HG03097 (cell line): ENCODE measurements at regions not wholly inside any gene's neighbourhood (a gene's known extent, or its start where the extent isn't known, plus 50 kb on each side); places are given as distances from the start of the nearest gene placed in this dataset.
"Not testable (repeated sequence)": the region's sequence is repeated elsewhere in the genome, so short reads cannot be mapped to it uniquely, and the experiment has no call there.

Experiments used
- ATAC-seq: cut with Tn5 transposase; IDR thresholded peaks from one replicate; pipeline ENCODE4 v1.9.1; 2021; ENCODE audit not compliant: unreplicated experiment, low FRiP score

- ATAC-seq = no peak
These were observed 99.0 kb upstream of the TNFSF11 start for GRCh38 chr13:42474954-42475353.

DNA sequence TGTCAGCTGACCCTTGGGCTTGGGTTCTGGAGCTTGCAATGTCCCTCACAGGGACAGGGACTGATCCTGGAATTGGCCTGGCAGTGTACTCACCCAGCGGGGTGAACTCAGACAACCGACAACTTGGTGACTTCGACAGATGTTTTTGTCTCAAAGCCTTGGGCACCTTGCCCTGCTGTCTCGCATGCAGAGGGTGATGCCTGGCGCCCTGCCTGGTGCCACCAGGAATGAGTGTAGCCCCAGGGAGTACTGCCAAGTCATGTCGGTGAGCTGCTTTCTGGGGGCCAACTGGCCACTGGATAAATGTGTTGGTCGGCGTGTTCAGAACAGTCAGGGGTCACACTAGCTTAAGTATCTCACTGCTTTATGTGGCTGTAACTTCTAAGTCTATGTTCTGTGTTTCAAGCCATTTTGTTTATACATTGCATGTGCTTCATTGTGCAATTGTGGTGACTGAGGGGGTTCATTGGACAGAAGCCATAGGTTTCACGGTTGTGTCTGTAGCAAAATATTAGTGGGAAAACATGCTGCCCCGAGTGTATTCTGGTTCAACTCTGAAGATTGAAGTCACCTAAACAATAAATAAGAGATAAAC, 96.3 kb upstream of the TNFSF11 start:
- no peak for ATAC-seq

DNA sequence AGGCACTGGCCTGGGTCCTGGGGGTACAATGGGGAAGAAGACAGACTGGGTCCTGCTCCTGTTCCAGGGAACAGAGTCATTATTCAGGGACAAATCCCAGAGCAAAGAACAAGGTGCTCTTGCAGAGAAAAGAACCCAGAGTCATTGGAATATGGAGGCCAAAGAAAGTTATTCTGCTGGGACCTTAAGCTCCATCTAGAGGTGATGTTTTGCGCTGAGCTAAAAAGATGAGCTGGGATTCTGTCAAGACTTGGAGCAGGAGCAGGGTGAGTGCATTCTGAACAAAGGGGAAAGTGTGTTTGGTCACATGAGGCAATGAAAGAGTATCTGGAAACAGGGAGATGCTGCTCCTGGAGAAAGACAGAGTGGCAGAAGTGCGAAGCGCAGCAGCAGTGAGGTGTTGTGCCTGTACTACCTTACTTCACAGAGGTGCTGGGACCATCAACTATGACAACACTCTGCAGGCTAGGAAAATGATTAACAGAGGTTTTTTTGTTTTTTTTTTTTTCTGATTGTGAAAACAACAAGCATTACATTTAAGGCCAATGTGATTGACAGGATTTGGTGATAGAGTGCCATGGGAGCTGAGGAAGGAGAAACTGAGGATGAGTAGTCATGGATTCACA, 95.3 kb upstream of the TNFSF11 start:
- ATAC-seq = no peak

GRCh38 chr13:42484386-42484785, 89.6 kb upstream of the TNFSF11 start:
- no peak for ATAC-seq

GRCh38 chr13:42485272-42485671, 88.7 kb upstream of the TNFSF11 start:
- no peak for ATAC-seq

DNA sequence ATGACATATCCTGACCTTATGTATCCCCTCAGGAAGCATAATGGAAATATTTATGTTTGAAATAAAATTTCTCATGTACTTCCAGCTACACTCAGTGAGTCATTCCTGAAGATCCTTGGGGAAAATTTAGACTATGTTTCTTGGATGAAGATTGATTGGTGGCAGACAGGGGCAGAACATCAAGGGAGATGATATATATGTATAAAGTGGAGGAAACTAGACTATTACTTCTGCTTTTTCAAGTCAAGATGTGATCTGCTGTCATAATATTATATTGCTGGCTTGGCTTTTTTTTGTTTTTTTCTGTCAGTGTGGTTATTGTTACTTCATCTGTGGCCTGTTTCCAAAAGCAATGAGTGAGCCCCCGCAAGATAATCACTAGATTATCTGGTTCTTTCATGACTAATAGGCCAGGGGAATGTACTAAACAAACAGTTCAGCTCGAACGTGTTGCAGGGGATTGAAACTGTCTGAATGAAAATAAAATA, 87.2 kb upstream of the TNFSF11 start:
- ATAC-seq = no peak

DNA sequence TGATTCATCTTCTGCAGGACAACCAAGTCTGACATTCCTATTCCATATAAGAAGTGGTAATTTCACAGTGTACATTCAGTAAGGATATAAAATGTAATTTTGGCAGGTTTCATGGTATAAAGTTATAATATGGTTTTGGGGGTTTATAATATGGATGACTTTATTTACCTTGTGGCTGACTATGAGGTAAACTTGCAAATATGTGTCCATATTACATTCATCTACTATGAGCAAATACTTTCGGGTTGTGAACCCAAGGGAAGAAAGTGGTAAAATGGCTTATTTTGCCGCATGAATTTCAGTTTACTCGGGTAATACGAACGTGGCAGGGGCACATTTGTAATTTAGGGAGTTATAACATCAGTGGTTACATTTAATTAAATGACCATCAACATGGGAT, 86.7 kb upstream of the TNFSF11 start:
- no peak for ATAC-seq

DNA sequence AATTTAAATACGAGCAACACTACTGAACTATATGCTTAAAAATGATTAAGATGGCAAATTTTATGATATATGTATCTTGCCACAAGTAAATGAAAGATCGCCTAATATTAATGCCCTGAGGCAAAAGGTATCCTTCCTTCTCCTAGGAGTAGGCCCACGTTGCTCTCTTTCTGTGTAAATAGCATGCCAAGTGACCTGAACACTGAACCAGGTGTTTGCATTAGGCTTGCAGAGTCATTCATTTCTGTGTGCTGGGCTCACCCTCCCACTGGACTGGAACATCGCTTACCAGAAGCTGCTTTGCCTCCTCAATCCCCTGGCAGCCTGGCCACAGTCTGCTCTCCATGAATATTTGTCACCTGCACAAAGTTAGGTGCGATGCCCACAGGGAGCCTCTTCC, 83.3 kb upstream of the TNFSF11 start:
- ATAC-seq = no peak

GRCh38 chr13:42492372-42492920, 81.5 kb upstream of the TNFSF11 start:
- ATAC-seq = no peak

DNA sequence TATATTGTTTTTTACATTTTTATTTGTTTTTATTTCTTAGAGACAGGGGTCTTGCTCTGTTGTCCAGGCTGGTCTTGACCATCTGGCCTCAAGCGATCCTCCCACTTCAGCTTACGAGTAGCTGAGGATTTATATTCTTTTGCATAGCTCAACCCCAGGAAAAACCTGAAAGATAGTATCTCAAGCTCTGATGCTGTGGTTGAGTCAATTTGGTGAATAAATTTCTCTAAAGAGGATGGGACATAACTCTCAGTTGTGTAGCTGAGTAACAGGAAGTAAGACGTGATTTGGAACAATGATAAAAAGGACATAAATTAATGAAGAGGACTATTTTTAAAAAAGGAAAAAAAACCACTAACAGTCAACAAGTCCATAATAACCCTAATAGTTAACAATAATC, 79.8 kb upstream of the TNFSF11 start:
- no peak for ATAC-seq

DNA sequence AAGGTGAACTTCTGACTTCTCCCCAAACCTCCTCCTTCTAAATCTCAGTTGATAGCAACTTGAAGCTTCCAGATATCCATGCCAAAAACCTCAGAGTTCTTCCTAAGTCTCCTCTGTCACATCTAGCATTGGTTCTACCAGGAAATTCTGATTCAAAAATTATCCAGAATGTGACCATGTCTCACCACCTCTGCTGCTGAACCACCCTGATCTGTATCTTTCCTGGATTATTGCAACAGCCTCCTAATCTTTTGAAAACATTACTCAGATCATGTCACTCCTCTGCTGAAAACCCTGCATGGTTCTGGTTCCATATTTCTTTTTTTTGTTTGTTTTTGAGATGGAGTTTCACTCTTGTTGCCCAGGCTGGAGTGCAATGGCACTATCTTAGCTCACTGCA, 78.7 kb upstream of the TNFSF11 start:
- ATAC-seq = no peak

DNA sequence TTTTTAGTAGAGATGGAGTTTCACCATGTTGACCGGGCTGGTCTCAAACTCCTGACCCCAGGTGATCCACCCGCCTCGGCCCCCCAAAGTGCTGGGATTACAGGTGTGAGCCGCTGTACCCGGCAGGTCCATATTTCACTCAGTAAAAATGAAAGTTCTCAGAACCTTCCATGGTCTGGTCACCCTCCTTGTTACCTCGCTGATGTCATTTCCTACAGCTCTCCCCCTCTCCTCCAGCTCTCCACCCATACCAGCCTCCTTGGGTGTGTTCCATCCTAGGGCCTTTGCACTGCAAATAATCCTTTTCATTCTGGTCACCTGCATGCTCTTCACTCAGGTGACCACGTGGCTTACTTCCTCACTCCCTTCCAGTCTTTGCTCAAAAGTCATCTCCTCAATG, 78.2 kb upstream of the TNFSF11 start:
- no peak for ATAC-seq

GRCh38 chr13:42496926-42497554, 76.9 kb upstream of the TNFSF11 start:
- not testable (repeated sequence) for ATAC-seq

DNA sequence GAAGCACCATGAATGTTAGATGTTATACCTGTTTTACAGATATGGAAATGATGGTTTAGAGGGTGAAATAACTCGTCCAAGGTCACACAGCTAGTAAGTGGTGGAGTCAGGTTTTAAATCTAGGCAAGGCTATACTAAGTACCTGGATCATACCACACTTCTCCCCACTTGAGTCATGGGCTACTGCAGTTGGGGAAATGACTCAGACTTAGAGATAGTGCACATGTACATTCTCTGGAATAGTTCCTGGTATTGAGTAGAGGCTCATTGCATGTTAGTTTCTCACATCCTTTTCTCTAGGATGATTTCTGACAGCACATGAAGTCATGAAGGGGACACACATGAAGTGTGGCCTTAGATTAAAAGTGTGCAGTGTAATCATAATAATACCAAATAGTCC, 76.2 kb upstream of the TNFSF11 start:
- peak; percentile 91 for ATAC-seq

GRCh38 chr13:42498521-42498920, 75.4 kb upstream of the TNFSF11 start:
- ATAC-seq = no peak
